NOMO-1 treated with dmso at 0.1 percent for 144 hours (cell line): ENCODE measurements at regions not wholly inside any gene's neighbourhood (a gene's known extent, or its start where the extent isn't known, plus 50 kb on each side); places are given as distances from the start of the nearest gene placed in this dataset.

ENCODE experiments used
- DNase-seq: peaks from one replicate; lab custom pipeline; 2025; ENCODE audit not compliant: unreplicated experiment; lab: John Stamatoyannopoulos, UW

DNA sequence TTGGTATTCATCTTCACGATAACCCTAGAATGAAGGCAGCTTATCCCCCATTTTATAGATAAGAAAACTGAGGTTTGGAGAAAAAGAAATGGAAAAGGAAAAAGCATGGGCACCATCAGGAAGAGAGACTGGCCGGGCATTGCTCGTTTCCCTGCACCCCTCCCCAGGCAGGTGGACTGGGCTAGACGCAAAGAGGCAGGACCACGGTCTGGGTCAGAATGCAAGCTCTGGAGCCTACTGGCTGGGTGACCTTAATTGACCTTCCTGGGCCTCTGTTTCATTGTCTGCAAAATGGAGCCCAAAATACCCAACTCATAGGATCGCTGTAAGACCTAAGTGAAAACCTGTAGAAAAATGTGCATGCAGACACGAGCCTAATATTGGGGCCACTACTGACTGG, 135.3 kb upstream of the GLI2 start:
- no peak for DNase-seq

GRCh38 chr2:120600786-120601185, 134.9 kb upstream of the GLI2 start:
- no peak for DNase-seq

DNA sequence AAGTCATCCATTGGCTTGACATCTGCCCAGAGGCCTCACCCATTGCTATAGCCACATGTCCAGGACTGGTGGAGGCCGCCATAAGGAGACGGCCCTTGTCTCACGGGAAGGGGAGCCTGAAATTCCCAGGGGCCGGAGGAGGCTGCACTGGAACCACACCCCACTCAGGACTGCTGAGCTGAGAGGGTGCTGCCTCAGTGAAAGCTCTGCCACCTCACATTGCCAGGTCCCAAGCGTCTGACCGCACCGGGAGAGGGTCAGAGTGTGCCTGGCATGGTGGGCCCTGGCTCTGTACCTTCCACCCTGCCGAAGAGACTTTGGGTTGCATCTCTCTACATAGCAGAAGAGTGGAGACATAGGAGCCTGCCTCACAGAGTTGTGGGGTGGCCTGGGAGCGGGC, 134.1 kb upstream of the GLI2 start:
- no peak for DNase-seq

DNA sequence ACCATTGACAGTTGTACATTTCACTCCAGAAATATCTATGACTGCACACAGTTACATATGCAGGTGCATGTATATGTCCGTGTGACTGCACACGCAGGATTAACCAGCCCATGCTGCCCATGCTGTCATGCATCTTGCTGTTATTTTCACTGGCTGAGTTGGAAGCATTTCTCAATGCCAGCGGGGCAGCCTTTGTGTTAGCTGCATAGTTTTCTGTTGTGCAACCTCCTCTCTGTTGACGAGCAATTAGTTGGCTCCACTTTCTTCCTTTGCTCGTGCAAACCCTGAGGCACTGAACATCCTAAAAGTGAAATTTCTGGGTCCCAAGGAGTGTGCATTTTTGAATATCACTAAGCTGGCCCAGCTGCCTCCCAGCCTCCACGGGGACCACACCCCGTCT, 133.4 kb upstream of the GLI2 start:
- DNase-seq = no peak

DNA sequence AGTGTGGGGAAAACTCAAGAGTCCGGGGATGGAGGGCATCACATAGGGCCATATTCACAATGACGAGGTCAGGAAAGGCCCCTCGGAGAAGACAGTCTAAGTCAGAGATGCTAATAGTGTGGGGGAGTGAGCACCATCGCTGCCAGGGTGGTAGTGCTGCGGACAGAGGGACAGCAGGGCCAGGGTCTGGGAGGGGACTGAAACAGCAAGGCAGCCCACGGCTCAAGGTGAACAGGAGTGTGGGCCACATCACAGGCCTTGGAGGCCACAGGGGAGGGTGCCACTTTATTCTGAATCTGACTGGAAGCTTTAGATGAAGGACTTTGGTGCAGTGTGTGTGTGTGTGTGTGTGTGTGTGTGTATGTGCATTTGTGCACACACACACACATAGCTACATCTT, 130.9 kb upstream of the GLI2 start:
- no peak for DNase-seq

DNA sequence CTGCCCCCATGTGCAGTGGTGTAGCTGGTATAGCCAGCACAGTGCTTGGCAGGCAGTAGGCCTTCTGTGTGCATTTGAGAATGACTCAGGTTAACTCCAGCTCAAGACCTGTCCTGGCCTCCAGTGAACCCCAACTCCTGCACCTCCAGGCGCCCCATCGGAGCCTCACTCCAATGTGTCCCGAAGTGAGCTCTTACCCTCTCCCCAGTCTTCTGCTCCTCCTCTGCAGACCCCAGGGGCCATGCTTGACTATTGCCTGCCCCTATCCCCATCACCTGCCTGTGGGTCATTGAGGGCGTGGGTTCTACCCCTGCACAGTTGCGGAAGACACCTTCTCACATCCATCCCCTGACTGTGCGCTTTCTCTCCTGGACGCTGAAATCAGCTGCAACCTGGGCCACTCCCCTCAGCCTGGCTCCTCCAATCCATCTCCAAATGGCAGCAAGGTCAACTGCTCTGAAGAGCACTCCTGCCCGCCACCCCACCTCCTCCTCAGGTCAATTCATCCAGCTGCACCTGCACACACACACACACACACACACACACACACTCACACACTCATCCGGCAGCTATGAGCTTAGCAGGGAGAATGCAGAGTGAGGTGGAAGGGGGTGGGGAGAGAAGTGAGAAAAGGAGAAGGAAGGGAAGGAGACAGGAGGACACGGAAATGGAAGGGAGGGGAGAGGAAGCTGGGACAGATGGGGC, 130.3 kb upstream of the GLI2 start:
- DNase-seq = peak; percentile 31

DNA sequence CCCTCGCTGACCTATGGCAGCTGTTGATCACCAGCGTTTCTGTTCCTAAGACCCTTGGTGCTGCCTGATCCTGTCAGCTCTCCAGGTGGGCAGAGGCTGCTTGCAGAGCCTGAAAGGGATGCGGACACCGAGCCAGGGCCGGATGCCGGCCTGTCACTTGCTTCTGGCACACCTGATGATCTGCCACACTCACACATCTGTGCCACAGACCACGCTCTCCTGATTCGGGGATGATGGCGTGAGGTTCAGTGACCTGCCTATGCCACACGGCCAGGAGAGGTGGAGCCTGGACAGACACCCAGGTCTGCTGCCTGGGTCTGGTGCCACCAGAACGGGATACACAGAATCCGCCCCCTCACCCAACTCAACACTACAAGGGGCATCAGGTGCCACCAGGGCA, 129.4 kb upstream of the GLI2 start:
- no peak for DNase-seq

- no peak for DNase-seq
These were observed 128.7 kb upstream of the GLI2 start for GRCh38 chr2:120606931-120607330.

DNA sequence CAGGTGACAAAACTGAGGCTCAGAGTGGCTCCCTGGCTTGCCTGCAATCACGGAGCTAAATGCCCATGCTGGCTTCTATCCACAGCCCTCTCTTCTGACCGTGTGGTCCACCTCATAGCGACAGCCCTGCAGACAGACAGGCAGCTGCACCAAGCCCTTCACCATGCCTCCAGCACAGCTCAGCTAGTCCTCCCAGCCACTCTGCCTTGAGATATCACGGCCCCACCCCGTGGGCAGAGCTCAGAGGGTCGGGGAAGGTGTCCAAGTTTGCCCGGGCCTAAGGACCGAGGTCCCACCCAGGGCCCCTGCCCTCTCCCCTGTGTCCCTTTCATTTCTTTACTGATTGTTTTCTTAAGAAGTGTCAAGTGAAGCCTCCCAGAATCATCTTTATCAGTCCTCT, 128.2 kb upstream of the GLI2 start:
- DNase-seq = no peak

DNA sequence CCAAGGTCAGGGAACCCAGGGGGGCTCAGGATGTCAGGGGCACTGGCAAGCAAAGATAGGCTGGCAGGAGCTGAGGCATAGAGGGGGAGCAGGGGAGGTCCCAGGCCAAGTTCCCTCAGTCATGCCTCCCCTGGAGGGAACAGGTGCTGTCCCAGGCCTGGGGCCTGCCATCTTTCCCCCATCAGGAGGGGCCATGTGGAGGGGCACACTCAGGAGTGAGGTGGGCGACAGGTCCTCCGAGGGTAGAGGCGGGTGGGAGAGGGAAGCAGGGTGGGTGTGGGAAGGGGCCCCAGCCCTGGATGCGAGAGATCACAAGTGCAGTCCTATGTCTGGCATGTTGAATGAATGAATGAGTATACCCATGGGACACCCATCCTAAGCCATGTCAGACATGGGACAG, 127.7 kb upstream of the GLI2 start:
- DNase-seq = no peak

- DNase-seq = no peak
These were observed 125.8 kb upstream of the GLI2 start for GRCh38 chr2:120609826-120610395.

- no peak for DNase-seq
These were observed 124.7 kb upstream of the GLI2 start for GRCh38 chr2:120611016-120611415.

DNA sequence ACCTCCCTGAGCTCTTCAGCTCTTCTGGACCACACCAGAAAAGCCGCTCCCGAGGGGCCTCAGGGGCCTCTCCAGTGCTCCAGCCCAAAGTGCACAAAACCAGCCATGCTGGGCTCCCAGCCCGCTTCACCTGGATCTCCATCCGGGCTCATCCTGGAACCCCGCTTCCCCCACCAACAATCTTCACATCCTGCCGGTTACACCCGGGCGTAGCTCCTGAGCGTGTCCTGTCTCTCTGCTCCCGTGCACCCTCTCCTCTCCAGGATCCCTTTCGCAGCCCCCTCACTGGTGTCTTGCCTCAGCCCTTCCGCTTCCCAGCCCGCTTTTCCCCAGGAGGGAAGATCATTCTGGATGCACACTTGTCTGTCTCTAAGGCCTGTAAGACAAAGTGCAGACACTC, 123.7 kb upstream of the GLI2 start:
- DNase-seq = no peak

GRCh38 chr2:120612471-120612870, 123.2 kb upstream of the GLI2 start:
- DNase-seq = no peak

DNA sequence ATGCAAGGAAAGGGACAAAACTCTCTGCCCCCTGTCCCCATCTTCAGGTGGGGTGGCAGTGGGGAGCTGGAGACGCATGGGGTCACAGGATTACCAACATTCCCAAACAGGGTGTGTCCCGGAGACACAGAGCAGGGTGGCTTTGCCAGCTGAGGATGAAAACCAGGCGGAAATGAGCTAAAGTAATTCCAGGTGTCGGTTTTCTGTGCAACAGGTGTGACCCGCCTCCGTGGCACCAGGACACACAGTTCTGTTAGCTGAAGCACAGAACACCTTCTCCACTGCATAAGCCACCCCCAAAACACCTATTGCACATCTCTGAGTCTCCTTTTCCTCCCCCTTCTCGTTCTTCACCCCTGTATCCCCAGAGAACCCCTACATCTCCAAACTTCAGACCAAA, 122.7 kb upstream of the GLI2 start:
- no peak for DNase-seq

GRCh38 chr2:120613742-120614571, 121.7 kb upstream of the GLI2 start:
- no peak for DNase-seq

DNA sequence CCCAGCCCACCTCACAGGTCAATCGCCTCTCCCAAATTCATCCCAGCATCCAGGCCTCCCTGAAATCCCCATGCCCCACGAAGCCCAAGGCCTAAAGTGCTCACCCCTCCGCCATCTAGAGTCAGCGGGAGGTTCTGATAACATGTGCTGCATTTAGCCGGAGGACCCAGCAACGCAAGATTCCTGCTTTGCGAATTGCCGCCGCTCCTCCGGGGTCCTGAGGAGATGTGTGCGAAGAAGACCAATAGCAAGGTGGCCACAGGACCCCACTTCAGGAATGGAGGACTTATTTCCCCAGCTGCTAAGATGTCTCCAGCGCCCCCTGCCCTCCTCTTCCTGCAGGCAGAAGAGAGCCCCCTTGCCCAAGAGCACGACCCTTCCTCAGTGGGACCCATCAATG, 120.8 kb upstream of the GLI2 start:
- DNase-seq = no peak

- no peak for DNase-seq
These were observed 119.4 kb upstream of the GLI2 start for GRCh38 chr2:120616261-120616660.

- DNase-seq = no peak
These were observed 118.6 kb upstream of the GLI2 start for GRCh38 chr2:120617055-120617454.

DNA sequence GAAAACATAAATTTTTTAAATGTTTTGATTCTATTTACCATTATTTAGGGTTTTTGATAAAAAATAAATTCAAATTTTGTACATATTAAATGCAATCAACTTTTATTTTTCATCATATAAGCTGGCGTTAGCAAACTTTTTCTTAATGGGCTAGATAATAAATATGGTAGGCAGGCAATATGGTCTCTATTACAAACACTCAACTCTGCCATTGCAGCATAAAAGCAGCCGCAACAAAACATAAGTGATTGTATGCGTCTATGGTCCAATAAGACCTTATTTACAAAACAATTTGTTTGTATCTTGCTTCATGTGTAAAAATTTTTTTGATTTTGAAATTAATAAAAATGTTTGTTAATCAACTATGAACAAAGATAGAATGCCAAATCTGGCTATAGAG, 116.8 kb upstream of the GLI2 start:
- no peak for DNase-seq

GRCh38 chr2:120619579-120619978, 116.1 kb upstream of the GLI2 start:
- no peak for DNase-seq

DNA sequence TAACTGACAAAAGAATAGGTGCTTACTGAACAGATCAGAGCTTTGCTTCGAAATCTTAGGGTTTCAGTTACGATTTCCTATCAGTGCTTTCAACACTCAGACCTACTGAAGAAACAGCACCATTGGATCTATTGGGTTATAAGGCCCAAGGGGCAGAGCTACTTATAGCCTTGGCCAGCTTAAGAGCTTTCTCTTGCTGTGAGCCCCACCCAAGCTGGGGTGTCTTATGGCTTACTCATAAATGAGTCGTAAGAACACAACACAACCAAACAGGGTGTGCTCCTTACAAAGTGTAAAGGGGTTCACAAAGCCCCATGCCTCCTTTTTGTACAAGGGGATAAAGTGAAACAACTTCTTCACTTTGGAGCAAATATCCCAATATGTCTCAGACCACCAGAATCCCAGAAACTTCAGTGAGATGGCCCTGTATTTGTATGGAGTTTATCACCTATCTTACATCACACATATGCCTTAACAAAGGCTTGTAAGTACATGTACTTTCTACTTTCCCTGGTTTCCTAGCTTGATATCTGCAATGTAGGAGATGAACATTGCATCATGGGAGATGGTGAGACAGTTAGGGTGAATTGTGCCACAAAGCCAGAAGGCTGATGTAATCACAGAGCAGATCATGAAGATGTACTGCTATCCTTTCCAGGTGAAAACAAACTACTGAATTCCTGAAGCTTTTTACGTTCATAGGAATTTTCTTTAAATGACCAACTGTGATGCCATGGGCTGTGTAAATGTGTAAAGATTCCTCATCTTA, 115.5 kb upstream of the GLI2 start:
- no peak for DNase-seq
